ENCODE measurements at regions not wholly inside any gene's neighbourhood (a gene's known extent, or its start where the extent isn't known, plus 50 kb on each side); places are given as distances from the start of the nearest gene placed in this dataset.
"Not testable (repeated sequence)": the region's sequence is repeated elsewhere in the genome, so short reads cannot be mapped to it uniquely, and the experiment has no call there.

GRCh38 chr3:27661797-27662196, 60.3 kb downstream of the EOMES start:
- no peak for DNase-seq (ENCODE audit: low spot score)
- intact Hi-C loops (cut with DNase I), result no loop called here

GRCh38 chr3:27659279-27660021, 62.7 kb downstream of the EOMES start:
- DNase-seq (ENCODE audit: low spot score), result no peak
- intact Hi-C loops (cut with DNase I), result no loop called here

GRCh38 chr3:27658741-27659140, 63.4 kb downstream of the EOMES start:
- intact Hi-C loops (cut with DNase I), result no loop called here

GRCh38 chr3:27657871-27658270, 64.3 kb downstream of the EOMES start:
- intact Hi-C loops (cut with DNase I), result no loop called here
- DNase-seq (ENCODE audit: low spot score), result no peak

More at GRCh38 chr3:27658741-27659140, 63.4 kb downstream of the EOMES start:
- no peak for DNase-seq (ENCODE audit: low spot score)

- intact Hi-C loops (cut with DNase I), result no loop called here
- no peak for DNase-seq (ENCODE audit: low spot score)
Observed at GRCh38 chr3:27657404-27657803, 64.7 kb downstream of the EOMES start.

GRCh38 chr3:27656790-27657189, 65.3 kb downstream of the EOMES start:
- intact Hi-C loops (cut with DNase I), result no loop called here
- no peak for DNase-seq (ENCODE audit: low spot score)

- no peak for DNase-seq (ENCODE audit: low spot score)
- intact Hi-C loops (cut with DNase I), result no loop called here
Observed at GRCh38 chr3:27655547-27655946, 66.6 kb downstream of the EOMES start.

GRCh38 chr3:27653803-27654558, 68.1 kb downstream of the EOMES start:
- no peak for DNase-seq (ENCODE audit: low spot score)
- intact Hi-C loops (cut with DNase I), result no loop called here

GRCh38 chr3:27649277-27649676, 72.8 kb downstream of the EOMES start:
- DNase-seq (ENCODE audit: low spot score), result no peak
- intact Hi-C loops (cut with DNase I), result no loop called here

- intact Hi-C loops (cut with DNase I), result no loop called here
- no peak for DNase-seq (ENCODE audit: low spot score)
Observed at GRCh38 chr3:27646896-27647295, 75.2 kb downstream of the EOMES start.

- intact Hi-C loops (cut with DNase I), result no loop called here
Observed at GRCh38 chr3:27644941-27645340, 77.2 kb downstream of the EOMES start.

GRCh38 chr3:27643355-27643754, 78.8 kb downstream of the EOMES start:
- DNase-seq (ENCODE audit: low spot score), result no peak
- intact Hi-C loops (cut with DNase I), result no loop called here

More at GRCh38 chr3:27644941-27645340, 77.2 kb downstream of the EOMES start:
- no peak for DNase-seq (ENCODE audit: low spot score)

- no peak for DNase-seq (ENCODE audit: low spot score)
- intact Hi-C loops (cut with DNase I), result no loop called here
Observed at GRCh38 chr3:27642796-27643195, 79.3 kb downstream of the EOMES start.

GRCh38 chr3:27641888-27642601, 80.1 kb downstream of the EOMES start:
- DNase-seq (ENCODE audit: low spot score), result no peak
- intact Hi-C loops (cut with DNase I), result no loop called here

GRCh38 chr3:27641271-27641800, 80.8 kb downstream of the EOMES start:
- DNase-seq (ENCODE audit: low spot score), result no peak
- intact Hi-C loops (cut with DNase I), result no loop called here

- intact Hi-C loops (cut with DNase I), result loop anchor here in 1 of 2 donors (5.0 kb wide), 1 partner anchor 1182 kb away; no protein-coding TSS in a partner anchor
- no peak for DNase-seq (ENCODE audit: low spot score)
Observed at GRCh38 chr3:27639271-27639670, 82.9 kb downstream of the EOMES start.

- intact Hi-C loops (cut with DNase I), result loop anchor here in 1 of 2 donors (5.0 kb wide), 1 partner anchor 1181 kb away; no protein-coding TSS in a partner anchor
Observed at GRCh38 chr3:27638594-27638993, 83.5 kb downstream of the EOMES start.

GRCh38 chr3:27637346-27637995, 84.7 kb downstream of the EOMES start:
- intact Hi-C loops (cut with DNase I), result loop anchor here in 1 of 2 donors (5.0 kb wide), 1 partner anchor 1180 kb away; no protein-coding TSS in a partner anchor
- DNase-seq (ENCODE audit: low spot score), result no peak

More at GRCh38 chr3:27638594-27638993, 83.5 kb downstream of the EOMES start:
- DNase-seq (ENCODE audit: low spot score), result no peak

GRCh38 chr3:27635006-27635405, 87.1 kb downstream of the EOMES start:
- intact Hi-C loops (cut with DNase I), result loop anchor here in 1 of 2 donors (5.0 kb wide), 1 partner anchor 1178 kb away; no protein-coding TSS in a partner anchor
- not testable (repeated sequence) for DNase-seq (ENCODE audit: low spot score)
